NCI-H1417 (cell line): ENCODE measurements at regions not wholly inside any gene's neighbourhood (a gene's known extent, or its start where the extent isn't known, plus 50 kb on each side); places are given as distances from the start of the nearest gene placed in this dataset.
A peak's percentile ranks its signal among the peaks of the same experiment; 100 is the strongest.

Experiments used
- DNase-seq, 3 experiments: peaks; one replicate each; lab custom pipeline; 2025; lab: John Stamatoyannopoulos, UW

DNA sequence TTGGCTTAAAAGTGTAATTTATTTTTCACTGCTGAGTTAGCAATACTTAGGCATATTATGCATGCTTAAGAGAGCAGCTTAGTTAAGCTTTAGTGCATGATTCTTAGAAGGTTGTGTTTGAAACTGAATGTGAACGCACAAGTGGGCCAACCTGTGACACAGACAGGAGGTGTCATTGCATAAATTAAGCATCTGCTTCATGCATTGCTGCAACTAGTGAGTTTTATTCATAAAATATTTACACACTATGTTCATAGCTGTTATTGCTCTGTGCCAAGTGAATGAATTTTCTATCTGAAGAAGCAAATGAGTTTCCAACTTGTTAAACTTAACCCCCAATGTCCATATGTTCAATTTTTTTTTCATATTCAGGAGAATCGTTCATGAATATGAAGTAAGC lies 806.4 kb downstream of the GALR1 start:
- no peak for DNase-seq

DNA sequence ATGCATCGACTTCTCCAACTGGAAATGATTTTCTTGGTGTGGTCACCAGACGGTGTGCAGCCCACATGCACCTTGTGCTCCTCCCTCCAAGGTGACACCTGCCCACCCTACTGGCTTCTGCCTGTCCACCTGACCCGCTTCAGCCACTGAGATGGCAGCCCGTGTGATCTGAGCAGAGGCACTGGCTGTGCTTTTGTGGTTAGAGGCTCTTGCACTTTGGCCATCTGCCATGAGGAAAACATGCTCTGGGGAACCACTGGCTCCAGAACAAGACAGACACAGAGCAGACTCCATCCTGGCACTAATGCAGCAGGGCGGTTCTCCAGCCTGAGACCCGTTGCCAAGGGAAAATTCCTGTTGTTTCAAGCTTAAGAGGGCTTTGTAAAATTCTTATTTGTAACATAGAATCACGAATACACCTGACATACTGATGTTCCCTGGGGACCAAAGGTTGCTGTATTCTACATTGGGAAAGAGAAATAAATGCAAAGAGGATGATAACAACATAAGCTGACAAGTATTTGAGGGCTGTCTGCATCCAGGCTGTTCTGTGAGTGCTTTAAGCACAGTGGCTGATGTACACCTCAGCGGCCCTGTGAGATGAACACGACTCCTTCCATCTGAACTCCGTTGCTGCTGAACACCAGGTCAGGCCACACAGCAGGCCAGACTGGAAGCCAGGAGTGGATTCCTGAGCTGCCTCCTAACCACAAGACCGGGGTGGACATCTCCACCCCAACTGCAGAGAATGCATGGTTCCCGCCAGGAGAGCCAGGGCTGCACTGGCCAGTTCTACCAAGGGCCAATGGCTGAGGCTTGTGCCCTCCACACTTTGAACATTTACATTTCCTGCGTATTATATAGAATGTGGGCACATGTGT lies 820.4 kb downstream of the GALR1 start:
- DNase-seq = peak in 1 of 3 experiments; percentile 2

DNA sequence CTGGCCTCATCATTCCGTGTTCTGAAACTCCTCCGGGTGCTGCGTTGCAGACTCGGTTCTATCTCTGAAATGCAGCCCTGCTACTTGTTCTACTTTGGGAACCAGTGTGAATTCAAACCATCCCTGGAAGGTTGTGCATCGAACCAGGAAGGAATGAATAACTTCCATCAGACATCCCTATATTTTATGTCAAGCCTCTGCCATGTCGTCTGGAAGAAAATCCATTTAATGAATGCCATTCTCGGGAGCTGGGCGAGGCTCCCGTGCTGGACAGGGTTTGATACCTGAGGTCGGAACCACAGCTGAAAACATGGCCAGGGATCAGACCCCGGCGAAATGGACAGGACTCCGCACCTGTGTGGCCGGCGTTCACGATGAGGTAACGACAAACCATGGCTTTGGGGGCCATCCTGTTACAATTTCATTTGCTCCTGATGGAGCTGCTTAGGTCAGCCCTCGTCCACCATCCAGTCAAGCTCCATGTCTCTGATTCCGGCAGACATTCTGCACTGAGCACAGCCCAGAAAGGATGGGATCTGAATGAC lies 821.6 kb downstream of the GALR1 start:
- no peak for DNase-seq

DNA sequence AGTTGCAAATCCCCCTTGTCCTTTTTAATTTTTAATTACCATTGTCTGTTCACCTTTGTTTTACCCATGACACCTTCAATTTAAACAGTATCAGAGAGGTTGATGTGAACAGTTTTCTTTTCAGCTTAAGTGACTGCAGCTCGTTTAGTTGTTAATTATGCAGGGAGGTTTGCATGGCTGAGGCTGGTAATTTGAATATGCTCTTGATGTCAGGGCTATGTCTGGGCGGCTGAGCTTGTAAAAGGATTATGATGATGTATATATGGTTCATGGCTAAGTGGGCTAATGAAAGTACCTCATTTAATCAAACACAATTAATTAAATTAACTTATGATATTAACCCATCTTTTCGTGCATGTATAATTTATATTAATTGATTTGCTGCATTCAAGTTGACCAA lies 822.1 kb downstream of the GALR1 start:
- no peak for DNase-seq

DNA sequence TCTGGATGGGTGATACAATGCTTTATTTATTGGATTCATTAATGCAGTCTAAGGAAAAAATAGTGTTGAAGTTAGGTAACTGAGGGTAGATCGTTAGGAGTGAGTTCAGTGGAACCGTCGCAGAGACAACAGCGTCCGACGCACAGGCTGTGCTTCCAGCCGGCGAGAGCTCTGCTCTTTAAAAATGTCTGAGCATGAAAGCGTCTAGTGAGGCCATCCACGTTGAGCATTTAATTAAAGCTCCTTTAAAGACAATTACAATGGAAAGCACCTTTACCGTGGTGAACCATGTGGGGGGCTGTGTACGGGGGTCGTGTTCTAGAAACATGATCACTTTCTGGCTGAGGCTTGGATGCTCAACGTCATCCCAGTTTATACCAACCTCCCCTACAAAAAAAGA lies 822.7 kb downstream of the GALR1 start:
- no peak for DNase-seq

DNA sequence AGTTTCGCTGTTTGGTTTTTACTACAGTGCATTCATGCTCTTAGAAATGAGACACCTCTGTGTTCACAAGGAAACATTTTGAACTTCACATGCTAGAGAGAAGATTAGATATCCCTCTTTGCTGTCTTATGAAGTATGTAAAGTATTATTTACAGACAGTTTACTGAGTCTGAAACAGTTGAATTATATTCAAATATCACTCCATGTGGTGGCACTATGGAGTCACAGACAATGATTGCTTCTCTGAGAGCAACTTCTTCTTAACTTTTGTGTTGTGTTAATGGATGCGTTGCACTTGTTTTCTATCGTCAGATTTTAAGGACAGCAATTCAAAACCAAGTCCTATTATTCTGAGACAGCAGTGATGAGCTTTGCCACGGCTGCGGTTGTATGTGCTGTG lies 823.6 kb downstream of the GALR1 start:
- DNase-seq = peak in 1 of 3 experiments; percentile 72

DNA sequence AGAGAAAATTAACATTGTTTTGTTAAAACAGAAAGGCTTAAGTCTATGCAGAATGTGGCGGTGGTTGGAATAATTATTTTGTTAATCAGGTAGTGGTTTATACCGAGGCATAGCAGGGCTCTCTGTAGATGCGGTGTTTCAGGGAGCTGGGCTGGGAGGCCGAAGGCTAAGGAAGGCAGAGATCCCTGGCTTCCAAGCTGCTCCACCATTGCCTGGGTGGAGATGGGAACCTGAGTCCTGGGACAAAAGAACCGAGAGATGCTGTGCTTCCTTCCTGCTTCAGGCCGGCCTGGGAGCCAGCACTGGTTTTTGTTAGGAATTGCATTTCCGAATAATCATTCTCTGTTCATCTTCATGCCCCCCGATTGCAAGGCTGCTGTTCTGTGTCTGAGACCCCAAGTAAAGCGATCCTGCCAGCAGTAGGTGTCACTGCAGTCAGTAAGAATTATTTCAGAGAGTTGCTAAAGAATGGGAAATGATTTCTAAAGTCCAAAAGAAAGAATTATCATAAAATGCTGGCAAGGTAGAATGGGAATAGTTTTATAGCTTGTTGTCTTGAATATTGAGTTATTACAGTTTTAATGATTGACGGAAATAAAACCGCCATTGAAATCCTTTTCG lies 824.9 kb downstream of the GALR1 start:
- DNase-seq = no peak

DNA sequence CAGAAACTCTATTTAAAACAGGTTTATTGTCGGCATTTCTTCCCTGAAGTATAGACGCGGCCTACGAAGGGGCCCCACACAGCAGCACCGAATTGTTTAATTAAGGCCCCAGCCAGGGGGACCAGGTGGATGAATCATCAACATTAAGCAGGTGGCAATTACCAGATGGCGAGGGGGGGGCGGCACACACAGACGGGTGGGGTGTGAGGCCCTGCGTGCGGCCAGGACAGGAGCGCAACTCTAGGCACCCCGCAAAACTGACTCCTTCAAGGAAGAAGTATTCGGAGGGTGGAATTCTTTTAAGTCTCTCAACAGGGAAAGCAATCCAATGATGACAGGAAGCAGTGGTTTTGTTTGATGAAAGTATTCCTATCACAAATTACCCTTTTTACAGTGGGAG lies 830.4 kb downstream of the GALR1 start:
- no peak for DNase-seq

DNA sequence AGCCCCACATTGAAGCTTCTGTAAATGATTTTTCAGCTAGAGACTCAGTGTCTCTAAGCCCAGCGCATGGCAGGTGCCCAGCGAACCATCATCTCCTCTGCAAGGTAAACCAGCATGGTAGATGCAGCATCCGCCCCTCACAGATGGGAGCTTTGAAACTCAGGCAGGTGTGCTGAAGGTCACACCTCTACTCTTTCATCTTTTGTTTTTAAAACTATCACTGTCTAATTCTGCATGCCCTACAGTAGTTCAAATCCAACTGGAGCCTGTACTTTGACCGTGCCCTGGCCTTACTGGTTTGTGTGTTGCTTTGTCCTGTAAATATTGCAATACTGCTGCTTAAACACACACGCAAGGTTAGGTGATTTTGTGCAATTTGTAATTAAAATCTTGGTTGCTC lies 831.1 kb downstream of the GALR1 start:
- no peak for DNase-seq

DNA sequence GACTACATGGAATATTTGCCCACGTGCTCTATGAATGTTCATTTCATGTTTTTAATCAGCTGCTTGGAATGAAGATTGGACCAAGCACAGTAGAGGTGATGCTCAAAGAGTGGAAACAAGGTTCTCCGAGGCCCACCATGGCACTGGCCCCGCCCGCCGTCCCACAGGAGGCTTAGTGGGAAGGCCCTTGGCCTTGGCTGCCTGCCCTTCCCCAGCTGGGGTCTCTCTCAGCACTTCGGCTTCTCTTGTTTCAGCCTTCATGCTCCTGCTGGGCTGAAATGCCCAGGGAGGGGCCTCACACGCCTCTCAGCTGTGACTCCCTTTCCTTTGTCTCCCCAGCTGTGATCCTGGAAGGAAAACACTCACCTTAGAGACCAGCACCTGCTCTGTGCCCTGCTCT lies 833.2 kb downstream of the GALR1 start:
- peak in 2 of 3 experiments; percentile 71 to 86 for DNase-seq

DNA sequence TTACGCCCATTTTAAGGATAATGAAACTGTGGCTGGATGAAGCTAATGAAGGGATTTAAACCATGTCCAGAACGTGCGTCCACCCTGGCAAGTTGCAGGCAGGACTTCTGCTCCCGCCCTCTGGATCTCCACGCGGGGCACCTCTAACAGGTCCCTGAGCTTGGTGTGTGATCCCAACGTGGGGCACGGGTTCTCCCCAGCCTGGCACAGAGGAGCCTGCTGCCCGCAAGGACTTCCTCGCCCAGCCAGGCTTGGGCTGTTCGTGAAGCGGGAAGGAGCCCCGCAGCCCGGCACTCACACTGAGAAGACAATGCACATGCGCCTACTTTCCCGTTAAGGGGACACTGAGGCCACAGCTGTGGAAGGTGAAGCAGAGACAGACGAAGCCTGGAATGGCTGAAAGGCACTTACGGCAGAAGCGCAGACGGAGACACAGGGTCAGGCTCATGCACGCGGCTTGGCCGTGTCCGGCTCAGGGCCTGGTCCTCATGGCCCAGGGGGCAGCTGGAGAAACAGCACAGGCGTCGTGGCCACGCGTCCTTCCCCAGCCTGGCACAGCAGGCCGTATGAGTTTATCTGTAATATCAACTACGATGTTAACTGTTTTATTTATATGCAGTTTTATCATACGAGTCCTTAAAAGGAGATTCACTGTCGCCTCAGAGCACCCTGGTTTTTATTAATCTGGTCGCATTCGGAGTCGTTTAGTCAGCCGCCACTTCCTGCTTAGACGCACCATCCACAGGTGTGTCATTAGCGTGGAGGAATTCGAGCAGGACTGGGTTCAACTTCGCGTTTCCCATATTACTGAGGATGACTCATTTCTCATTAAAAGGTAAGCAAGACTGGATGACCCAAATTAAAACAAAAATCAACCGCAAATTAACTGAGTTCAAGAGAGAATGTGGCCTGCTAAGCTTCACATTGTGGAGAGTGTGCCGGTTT lies 835.9 kb downstream of the GALR1 start:
- no peak for DNase-seq

DNA sequence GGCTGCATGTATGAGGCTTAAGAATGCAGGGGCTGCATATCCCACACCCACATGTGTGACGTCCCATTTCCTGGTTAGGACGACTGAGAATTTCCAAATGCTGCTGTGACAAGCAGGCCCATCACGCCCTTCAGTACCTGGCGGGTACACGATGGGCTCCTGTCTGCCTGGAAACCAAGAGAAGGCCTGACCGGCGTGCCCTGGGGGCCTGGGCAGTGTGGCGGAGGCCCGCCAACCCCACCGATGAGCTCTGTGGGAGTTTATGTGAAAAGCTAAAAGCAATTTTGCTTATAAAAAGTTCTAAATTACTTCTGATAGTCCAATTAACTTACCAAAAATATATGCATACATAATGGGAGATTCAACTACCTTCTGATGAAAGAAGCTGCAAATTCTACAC lies 837.3 kb downstream of the GALR1 start:
- DNase-seq = no peak

DNA sequence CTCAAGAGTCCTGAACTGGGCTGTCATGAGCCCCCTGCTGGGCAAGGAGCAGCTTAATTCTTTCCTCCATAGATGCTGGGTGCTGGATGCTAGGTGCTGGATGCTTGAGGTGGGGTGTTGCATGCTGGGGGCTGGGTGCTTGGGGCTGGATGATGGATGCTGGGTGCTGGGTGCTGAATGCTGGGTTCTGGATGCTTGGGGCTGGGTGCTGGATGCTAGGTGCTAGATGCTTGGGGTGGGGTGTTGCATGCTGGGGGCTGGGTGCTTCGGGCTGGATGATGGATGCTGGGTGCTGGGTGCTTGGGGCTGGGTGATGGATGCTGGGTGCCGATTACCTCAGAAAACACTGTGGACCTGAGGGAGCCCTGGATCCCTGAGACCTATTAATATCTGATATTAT lies 837.7 kb downstream of the GALR1 start:
- no peak for DNase-seq

DNA sequence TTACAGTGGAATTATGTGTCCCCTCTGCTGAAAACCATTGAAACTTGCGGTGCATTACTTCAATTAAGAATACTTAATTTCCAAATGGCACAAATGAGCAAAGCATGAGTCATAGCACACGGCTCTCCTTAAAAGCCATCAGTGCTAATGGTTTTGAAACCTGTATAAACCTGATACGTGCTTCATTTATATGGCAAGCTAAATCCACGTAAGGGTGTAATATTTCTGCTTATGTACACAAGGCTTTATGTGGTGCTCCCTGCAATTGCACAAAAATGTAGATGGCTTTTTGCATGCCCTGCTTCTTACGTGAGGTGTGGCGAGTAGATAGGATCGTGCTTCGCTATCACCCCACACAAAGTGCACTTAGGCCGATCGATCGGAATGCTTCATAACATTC lies 840.9 kb downstream of the GALR1 start:
- DNase-seq = peak in 2 of 3 experiments; percentile 34 to 71

DNA sequence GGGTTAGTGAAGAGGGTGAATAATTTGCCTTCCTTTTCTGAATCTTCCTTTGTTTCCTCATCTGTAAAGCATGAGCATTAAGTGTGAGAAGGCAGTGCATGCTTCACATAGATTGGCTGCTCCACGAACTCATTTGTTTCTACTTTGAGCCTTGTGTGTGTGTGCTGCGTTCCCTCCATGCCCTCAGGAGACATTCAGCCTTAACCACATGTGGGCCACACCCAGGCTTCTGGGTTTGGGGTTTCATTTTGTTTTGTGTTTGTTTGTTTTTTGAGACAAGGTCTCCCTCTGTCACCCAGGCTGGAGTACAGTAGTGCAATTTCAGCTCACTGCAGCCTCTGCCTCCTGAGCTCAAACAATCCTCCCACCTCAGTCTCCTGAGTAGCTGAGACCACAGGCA lies 843.3 kb downstream of the GALR1 start:
- DNase-seq = no peak

DNA sequence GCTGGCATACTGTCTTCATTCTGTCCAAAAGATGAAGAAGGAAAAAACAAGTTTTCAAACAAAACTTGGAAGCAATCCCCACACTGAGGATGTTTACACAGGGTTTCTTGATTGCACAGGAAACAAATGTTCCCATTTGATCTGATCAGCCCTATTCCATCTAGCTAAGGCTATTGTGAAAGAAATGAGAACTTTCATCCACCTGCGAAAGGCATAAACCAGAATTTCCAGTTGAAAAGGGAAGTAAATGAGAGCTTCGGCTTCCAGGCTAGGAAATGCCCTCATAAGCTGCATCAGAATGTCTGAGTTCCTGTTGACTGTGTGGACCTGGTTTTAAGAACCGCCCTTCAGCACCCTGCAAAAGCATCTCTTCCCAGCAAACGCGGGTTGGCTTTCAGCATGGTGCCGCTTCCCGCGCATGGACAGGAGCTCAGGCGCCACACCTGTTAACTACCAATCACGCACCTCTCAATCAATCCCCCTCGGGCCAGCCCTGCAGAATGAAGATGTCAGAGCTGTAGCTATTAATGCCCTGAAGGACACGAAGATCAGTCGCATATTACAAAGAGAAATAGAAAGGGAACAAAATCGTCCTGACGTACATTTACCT lies 850.4 kb downstream of the GALR1 start:
- DNase-seq = no peak

DNA sequence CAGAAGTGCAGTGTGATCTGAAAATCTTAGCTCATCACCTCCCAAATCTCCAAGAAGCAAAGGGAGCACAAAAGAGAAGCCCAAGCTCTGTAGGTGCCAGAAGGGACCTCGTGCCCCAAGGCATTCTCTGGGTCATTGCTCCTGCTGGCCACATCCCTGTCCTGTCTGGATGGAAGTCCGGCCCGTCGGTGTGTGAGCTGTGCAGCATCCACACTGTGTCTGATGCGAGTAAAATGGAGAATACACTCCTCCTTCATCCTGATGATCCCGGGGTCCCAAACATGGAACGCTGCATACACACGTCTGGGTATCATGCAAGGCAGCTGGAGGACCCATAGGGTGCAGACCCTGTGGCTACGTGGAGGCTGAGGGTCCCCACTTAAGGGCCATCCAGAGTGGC lies 851.4 kb downstream of the GALR1 start:
- DNase-seq = no peak

DNA sequence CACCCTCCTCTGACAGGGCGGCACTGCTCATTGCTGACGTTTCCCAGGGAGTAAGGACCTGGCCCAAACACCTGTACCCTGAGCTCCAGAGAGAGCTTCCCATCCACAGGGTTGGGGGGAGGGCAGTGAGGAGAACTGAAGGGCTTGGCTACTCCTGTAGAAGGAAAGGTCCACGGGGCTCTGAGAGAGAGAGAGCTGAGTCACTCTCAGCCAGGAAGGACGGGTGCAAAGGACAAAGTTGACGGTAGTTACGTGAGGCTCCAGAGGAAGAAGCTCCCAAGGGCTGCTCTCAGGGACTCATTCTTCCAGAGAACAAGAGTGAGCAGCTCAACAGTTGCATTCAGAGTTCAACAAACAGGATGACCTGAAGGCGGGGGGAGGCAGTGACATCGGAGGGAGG lies 852.5 kb downstream of the GALR1 start:
- DNase-seq = no peak

DNA sequence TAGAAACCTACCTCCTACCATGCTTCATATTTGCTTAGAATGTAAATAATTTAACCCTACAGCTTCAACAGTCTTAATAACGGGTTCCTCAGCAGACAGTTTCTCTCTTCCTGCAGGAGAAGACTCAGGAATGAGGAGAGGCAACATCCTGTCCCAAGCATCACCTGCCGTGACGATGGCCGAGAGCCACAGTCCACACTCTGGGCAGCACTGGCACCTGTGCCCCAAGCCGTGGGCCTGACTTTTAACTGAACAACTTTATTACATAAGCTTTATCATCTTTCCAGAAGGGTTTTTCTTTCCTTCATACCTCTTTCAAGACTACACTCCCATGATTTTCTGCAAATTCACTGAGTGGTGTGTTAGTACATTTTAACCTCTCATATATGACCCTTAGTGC lies 856.0 kb downstream of the GALR1 start:
- DNase-seq = no peak

DNA sequence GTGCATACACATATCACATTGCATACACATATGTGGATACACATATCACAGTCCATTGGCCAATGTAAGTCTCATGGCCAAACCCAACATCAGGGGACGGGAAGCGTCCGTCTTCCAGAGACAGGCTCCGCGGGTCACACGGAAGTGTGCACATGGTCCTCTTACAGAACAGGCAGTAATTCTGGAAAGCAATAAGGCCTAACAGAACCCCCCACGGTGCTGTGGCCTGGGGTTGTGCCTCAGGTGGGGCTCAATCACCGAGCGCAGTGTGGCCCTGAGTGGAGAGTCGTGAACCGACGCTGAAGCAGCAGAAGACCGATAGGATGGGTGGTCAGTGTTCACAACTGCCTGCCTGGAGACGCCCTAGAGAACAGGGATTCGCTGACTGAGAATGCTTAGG lies 857.3 kb downstream of the GALR1 start:
- DNase-seq = no peak

DNA sequence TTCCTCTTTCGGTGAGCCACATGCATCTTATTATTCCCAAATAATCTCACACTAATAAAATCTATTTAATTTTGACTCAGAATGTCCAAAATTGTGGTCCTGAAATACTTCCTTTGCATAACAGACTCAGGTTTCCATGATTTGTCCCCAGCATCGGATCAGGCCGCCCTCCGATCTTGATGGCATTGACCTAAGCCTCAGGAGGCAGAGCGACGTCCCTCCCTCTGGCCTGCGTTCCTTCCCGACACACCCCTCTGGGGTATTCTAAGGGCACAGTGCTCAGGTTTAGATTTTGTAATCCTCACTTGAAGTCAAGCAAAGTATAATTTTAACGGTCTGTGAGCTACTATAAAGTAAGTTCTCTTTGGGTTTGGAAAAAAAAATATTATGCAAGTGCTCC lies 857.7 kb downstream of the GALR1 start:
- no peak for DNase-seq

DNA sequence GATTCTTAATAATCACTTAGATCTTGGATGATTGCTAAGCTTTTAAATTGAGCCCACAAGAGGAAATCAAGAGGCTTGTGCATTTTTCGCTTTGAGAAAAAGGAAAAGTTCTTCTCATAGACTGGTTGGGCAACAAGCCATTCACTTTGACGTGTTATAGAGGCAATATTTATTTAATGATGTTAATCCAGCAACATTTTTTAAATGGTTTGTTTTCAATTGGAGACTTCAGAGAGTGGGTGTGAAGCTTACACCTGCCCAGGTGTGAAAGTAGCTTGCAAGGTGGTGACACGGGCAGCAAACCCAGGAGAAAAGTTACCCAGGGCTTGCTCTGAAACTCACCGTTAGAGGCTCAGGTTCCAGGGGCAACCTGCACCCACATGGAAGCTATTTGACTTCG lies 858.9 kb downstream of the GALR1 start:
- no peak for DNase-seq
